Stimulated activated CD4-positive, alpha-beta T cell treated with anti-CD3 and anti-CD28 coated beads, TNF-alpha, amount 100 ng/mL, for 24 hours (primary cell): ENCODE measurements at regions not wholly inside any gene's neighbourhood (a gene's known extent, or its start where the extent isn't known, plus 50 kb on each side); places are given as distances from the start of the nearest gene placed in this dataset.

Experiments used
- DNase-seq, 3 experiments: peaks; one replicate each; pipeline ENCODE4 v3.0.0-alpha.2; 2020; ENCODE audit warnings: low read depth in 3 of 3

DNA sequence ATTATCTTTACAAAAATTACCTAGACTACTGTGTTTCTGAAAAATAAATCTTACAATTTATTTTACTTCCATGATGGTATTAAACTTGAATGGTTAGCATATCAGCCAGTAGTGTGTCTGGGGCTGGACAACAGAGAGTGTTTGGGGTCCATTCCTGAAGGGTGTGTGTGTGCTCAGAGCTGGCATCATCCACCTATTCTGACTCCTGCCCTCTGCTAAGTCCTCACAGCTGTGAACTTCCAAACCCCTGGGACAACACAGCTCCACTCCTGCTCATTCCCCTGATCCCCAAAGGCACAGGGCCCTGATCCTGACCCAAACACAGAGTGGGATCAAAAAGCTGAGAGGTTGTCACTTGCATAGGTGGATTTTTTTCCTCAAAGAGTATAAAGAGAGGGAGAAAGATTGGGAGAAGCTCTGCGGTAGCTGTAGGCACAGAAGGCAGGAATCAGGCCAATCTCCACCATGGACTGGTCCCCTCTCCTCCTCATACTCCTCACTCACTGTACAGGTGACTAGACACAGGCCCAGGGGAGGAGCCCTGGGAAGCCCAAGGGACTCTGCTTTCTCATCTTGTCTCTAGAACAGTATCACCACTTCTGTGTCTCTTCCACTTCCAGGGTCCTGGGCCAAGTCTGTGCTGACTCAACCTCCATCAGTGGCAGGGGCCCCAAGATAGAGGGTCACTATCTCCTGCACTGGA lies 55.7 kb upstream of the TOP3B start:
- DNase-seq: no peak

DNA sequence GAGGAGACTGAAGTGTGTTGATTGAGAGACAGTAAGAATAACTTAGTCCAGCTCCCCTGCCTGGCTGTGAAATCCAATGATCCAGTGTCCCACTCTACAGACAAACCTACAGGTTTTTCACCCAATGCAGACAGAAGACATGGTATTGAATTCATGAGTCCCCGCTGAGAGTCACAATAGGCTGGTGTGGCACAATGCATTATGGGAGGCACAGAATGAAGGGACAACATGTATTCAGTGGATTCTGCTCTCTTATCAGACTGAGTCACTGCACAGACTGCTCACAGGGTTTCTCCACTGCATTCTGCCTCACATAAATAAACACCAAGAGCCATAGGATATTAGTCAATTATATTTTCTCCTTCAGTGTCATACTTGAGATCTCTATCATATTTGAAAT lies 55.2 kb upstream of the TOP3B start:
- no peak for DNase-seq

DNA sequence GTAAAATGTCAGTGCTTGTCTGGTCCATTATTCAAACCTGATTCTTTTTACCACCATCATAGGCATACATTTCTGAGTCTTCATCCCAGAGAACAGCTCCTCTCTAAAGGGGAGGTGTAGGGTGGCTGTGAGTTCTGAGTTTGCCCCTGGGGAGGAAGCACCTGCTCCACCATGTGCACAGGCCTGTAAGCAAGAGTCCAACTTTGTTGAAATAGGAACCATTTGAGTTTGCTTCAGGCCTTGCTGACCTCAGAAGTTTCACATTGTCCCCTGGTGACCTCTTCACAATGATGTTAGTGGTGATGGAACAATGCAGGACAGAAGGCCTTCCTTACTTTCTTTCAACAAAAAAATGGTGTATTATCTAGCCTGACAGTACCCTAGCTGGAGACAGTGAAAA lies 54.6 kb upstream of the TOP3B start:
- DNase-seq: no peak

DNA sequence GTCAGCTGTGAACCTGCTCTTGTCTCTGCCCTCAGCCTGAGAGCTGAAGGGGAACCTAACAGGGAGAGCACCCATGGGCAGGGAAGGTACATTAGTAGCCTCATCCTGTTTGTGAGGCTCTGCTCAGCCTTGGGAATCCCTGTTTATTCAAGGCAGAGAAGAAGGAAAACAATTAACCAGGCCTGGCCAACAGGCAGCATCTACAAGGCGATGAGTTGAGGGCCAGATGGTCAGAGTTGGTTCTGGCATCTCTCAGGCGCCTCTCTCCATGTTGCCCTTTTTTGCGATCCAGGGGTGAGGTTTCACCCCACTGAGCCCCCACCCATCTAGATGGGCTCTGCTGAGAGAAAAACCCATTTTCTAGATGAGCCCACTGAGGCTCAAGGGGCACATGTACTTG lies 54.0 kb upstream of the TOP3B start:
- DNase-seq: no peak

DNA sequence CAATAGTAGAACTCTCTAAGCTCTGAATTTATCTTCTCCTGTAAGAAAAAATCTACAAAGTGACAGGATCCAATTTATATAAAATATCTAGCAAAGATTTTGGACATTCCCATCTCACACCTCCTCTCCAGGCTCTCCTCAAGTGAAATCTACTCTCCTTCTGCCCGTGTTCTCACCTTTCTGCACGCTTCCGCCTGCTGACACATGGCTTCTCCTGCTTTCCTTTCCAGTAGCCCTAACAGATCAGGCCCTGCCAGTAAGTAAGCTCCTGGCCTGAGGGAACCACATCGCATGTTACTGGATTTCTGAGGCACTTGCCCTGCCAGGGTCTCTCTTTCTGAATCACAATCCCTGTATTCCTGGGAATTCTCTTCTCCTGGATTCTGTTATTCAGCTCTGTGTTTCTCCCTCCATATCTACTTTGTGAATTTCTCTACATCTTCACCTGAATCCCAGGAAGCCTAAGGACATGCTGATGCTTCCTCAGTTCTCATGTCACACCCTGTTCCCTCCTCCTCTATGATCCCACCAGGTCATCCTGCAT lies 53.3 kb upstream of the TOP3B start:
- no peak for DNase-seq

DNA sequence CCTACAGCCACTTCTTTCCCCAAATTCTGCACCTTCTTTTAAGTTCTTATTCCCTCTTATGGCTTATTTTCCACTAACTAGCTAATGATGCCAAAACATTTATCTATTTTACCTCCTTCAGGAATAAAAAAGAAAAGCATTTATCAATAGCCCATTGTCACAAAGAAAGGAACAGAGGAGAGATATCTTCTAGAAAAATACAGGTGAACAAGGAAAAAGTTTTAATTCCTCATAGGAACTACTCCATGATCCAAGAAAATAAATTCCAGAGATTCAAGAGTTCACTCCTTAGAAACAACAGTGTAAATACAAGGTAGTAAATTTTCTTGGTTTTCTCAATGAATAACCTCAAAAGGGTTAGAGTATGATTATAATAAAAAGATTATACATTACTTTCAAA lies 52.6 kb upstream of the TOP3B start:
- no peak for DNase-seq

DNA sequence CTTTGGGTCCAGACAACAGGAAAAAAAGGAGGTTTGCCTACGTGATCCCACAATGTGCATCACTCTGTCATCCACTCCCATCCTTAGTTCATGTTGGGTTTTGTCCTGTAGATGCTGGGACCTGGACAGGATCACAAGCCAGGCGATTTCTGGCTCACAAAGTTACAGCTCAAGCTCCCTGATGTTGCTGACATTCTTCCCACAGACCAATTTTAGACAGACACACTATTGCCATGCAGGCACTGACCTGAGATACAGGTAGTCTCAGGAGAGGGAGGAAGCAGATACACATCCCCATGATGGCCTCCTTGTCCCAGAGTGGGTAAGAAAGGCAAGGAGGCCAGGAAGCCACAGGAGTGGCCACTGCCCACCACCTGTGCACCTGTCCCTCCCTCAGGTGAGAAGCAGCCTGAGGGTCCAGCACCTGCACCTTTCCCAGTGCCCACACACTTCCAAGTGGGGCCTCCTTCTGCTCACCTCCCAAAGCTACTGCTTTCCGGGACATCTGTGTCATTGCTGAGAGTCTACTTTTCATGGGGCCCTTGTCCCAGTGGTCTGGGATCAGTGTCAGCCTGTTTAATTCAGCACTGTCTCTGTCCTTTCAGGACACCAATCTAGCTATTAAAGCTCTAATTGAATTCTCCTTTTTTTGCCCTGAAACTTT lies 52.0 kb upstream of the TOP3B start:
- DNase-seq: no peak

DNA sequence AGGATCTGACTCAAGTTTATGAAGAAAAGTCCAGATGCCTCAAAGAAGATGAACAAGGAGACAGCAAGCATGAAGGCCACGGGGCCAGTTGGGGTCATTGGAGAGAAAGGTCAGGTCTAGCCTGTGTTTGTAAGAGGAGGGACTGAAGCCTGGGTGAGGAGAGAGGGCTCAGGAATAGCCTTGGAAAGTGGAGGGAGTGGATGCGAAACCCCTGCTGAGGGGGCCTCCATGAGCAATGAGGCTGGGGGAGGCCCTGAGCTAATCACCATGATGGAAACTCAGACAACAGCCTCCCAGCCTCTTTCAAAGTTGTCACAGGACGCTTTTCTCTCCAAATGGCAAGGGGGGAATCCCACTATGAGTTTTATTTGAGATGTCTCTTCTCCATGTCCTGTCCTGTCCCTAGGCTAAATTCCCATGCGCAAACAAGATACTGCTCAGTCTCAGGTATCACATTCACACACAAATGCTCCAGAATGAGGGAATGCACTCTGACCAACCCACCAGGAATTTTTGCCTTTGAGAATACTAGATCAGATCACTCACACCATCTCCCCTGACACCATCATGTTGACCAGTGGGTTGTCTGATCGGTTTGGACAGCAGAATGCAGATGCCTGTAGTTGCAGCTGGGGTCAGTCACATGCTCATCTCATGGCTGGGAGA lies 51.3 kb upstream of the TOP3B start:
- DNase-seq: no peak

DNA sequence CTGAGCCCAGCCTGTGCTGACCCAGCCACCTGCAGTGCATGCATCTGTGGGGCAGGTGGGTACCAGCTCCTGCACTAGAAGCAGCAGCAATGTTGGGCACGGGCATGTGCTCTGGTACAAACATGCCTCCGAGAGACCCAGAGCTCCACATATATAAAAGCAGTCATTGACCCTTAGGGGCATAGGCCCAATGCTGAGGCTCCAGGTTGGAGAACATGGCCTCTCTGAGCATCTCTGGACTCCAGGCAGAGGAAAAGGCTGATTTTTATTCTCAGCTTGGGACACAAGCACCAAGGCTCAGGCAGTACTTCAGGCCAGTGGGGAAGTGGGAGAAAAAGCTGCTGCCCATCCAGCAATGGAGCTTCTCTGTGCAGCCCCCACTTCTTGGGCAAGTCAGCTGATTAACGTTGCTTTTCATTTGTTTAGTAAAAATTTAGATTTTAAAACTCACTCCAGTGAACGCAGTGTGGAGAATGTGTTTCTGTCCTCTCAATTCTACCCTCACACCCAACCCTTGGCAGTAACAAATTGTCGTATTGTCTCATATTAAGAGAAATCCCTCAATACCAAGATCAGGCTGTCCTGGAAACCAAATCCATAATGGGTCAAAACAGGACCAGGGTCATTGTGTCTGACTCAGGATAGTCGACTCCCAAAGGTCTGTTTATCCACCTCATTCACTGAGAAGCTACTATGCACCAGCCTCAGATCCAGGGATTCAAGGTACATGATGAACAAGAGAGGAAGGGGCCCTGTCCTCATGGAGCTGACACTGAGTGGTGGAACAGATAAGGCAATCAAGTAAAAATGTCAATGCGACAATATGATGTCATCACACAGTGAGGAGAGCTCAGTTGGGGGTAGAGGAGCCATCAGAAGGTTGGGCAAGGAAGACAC lies 50.6 kb upstream of the TOP3B start:
- DNase-seq: no peak

DNA sequence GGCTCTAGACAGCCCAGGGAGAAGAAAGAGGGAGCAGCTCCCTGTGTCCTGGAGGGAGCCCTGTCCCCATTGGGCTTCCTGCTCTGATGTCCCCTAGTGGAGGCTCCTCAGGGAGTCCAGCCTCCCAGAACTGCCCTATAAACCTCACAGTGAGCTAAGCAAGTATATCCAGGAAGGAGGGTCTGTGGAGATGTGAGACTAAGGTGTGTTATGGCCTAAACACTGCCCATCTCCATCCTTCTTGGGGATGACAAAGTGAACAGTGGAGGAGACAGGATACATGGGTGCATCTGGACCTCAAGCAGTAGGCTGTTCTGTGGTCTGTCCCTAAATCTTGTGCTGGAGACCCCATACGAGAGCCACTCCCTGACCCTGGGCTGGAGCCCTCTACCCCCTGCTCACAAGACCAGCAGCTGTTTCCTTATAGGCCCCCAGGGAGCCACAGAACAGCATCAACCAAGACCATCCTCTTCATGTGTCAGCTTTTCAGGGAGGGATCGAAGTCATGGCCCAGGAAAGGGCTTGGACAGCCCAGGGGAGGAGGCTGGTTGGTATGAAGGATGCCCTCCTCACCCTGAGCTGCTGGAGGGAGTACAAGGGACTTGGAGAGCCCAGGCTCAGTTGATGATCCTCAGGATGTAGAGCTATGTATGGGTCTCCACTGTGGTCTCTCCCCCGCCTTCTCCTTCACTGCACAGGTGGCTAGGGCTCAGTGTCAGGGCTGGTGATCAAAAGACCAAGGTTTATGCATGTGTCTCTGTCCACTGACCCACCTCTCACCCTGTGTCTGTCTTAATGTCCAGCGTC lies 49.7 kb upstream of the TOP3B start:
- DNase-seq: no peak
